H1 (cell line): ENCODE measurements at regions not wholly inside any gene's neighbourhood (a gene's known extent, or its start where the extent isn't known, plus 50 kb on each side); places are given as distances from the start of the nearest gene placed in this dataset.
A peak's percentile ranks its signal among the peaks of the same experiment; 100 is the strongest.

Experiments
- BCL11A ChIP-seq, 2 experiments: IDR thresholded peaks; one replicate each; pipeline ENCODE4 v1.6.1; 2011; ENCODE audit warnings: low read depth in 2 of 2, low read length in 2 of 2, mild to moderate bottlenecking in 2 of 2
- CEBPB ChIP-seq: IDR thresholded peaks from 2 replicates; pipeline ENCODE4 v1.6.1; 2012; ENCODE audit warnings: low read depth, low read length
- HDAC6 ChIP-seq: IDR thresholded peaks from one replicate; pipeline ENCODE4 v1.7.1; 2012; ENCODE audit warnings: low read depth, mild to moderate bottlenecking, inconsistent platforms, low read length, moderate library complexity
- RNF2 ChIP-seq: fragments of 200-900, 300-1000 bp; sonication (generic); IDR thresholded peaks from 2 replicates; pipeline ENCODE4 v1.7.1; 2016; ENCODE audit warnings: borderline replicate concordance, low read depth, mild to moderate bottlenecking, antibody characterized with exemption, low read length; ENCODE audit not compliant: poor library complexity, severe bottlenecking; ENCODE audit errors: missing control alignments
- TF ChIP-seq, protein P1 (sequence below): IDR thresholded peaks from 2 replicates; pipeline ENCODE4 v1.6.1; 2012; ENCODE audit warnings: low read length, inconsistent platforms

DNA sequence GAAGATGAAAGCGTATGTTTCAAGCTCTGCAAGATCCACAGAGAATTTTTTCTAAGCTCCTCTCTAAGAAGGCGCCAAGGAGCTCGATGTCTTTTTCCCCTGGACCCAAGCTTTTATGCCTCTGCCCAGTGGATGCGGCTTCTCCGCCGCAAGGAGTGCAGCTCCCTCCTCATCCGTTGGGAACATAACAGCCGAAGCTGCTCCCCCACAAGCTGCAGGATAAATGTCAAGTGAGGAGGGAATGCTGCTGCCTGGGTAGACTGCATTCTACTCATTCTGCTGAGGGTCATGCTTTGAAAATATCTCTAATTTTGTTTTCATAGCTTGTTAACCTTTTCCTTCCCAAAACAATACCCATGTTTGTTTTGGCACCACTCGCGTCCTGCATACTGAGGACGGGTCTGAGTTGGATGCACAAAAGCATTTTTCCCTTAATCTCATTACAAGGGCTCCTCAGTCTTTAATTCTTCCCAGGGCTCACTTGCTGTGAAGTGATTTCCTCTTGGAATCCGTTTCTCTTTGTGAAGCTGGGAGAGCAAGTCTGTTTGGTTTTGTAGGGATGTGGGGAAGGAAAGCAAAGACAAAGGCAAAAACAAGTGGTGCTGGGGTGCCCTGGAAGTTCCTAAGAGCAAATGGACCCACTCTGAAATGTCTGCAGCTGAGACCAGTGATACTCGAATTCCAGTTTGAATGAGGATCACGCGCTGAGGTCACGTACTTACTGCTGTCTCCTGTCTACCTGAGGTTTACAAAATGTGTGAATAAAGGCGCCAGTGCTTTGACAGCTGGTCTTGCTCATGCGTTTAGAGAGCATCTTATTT lies 134.0 kb upstream of the IRF2BP2 start (continued):
- no peak for TF ChIP-seq RNF2
- TF ChIP-seq, protein P1, sequence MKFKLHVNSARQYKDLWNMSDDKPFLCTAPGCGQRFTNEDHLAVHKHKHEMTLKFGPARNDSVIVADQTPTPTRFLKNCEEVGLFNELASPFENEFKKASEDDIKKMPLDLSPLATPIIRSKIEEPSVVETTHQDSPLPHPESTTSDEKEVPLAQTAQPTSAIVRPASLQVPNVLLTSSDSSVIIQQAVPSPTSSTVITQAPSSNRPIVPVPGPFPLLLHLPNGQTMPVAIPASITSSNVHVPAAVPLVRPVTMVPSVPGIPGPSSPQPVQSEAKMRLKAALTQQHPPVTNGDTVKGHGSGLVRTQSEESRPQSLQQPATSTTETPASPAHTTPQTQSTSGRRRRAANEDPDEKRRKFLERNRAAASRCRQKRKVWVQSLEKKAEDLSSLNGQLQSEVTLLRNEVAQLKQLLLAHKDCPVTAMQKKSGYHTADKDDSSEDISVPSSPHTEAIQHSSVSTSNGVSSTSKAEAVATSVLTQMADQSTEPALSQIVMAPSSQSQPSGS = peak; percentile 10; the same call in 1 of the 2 replicates
- no peak for TF ChIP-seq HDAC6
- no peak for TF ChIP-seq BCL11A (IDR thresholded peaks at IDR 0.05; ENCODE audit: low read depth in 2 of 2, low read length in 2 of 2)
- TF ChIP-seq CEBPB = no peak
